Endothelial cell of umbilical vein (primary cell): ENCODE measurements at regions not wholly inside any gene's neighbourhood (a gene's known extent, or its start where the extent isn't known, plus 50 kb on each side); places are given as distances from the start of the nearest gene placed in this dataset.

Experiments
- BruUV-seq: library from RNA; stranded (reverse); fragments of 400-500 nt; replicated peaks from 2 replicates; lab custom pipeline; 2021; lab: Mats Ljungman, UMichigan
- CTCF ChIA-PET: fragments of 300-600, 350-600 bp; sonication (Branson Sonifier 250); formaldehyde crosslinking; loops from one replicate; lab custom pipeline; 2021; ENCODE audit warnings: antibody characterized with exemption, inconsistent platforms; lab: Charles Lee
- POLR2A ChIA-PET: fragments of 300-600, 350-600 bp; sonication (Branson Sonifier 250); formaldehyde crosslinking; loops from one replicate; lab custom pipeline; 2021; ENCODE audit warnings: antibody characterized with exemption, inconsistent platforms; lab: Charles Lee
- DNase-seq: peaks from one replicate; pipeline ENCODE4 v3.0.0-alpha.2; 2011; ENCODE audit warnings: low read depth, low spot score
- FAIRE-seq: peaks from 2 replicates; lab custom pipeline; 2011; peaks lifted over from hg19 to GRCh38; lab: Jason Lieb, UNC
- H2AFZ ChIP-seq: 2 replicates; pipeline ENCODE4 v1.6.0; 2012; ENCODE audit warnings: low read depth, low read length, control low read depth, inconsistent platforms
- H3K27ac ChIP-seq: 2 replicates; pipeline ENCODE4 v1.5.1; 2011; ENCODE audit warnings: low read depth, mild to moderate bottlenecking, control low read depth, low read length, moderate library complexity; ENCODE audit not compliant: insufficient read depth
- H3K27me3 ChIP-seq, 2 experiments: 2 replicates each; pipeline versions ENCODE4 v1.6.0 to v1.6.1; 2011; ENCODE audit warnings: low read length in 2 of 2, mixed read lengths in 1 of 2; ENCODE audit not compliant: control insufficient read depth in 2 of 2, insufficient read depth in 2 of 2
- H3K36me3 ChIP-seq, 2 experiments: 2 replicates in 1 of 2; 3 replicates in 1 of 2; pipeline ENCODE4 v1.5.1; 2011; ENCODE audit warnings: low read length in 2 of 2, mild to moderate bottlenecking in 1 of 2, moderate library complexity in 1 of 2; ENCODE audit not compliant: control insufficient read depth in 2 of 2, insufficient read depth in 2 of 2; ENCODE audit errors: extremely low read depth in 1 of 2
- H3K4me1 ChIP-seq: 3 replicates; pipeline ENCODE4 v1.5.1; 2011; ENCODE audit warnings: mild to moderate bottlenecking, low read length; ENCODE audit not compliant: control insufficient read depth, insufficient read depth; ENCODE audit errors: extremely low read depth
- H3K4me2 ChIP-seq: 2 replicates; pipeline ENCODE4 v1.6.1; 2011; ENCODE audit warnings: low read length, control low read depth, mixed read lengths; ENCODE audit not compliant: insufficient read depth
- H3K4me3 ChIP-seq, 3 experiments: fragments of 200-600 bp in 1 of 3; sonication (generic), shearing (Covaris generic) in 1 of 3; replicated peaks in 1 of 3; 2 replicates each; pipeline ENCODE4 v1.5.1; 2011 to 2016; ENCODE audit warnings: control low read depth in 3 of 3, low read length in 3 of 3, mild to moderate bottlenecking in 2 of 3, inconsistent platforms in 1 of 3, low read depth in 1 of 3, moderate library complexity in 1 of 3; ENCODE audit not compliant: insufficient read depth in 1 of 3
- H3K79me2 ChIP-seq: 2 replicates; pipeline ENCODE4 v1.6.0; 2012; ENCODE audit warnings: low read length, inconsistent platforms; ENCODE audit not compliant: control insufficient read depth, insufficient read depth
- H3K9ac ChIP-seq: replicated peaks from 2 replicates; pipeline ENCODE3; 2011; ENCODE audit warnings: low read length, control low read depth; ENCODE audit not compliant: insufficient read depth; ENCODE audit errors: extremely low read depth
- H3K9me1 ChIP-seq: replicated peaks from 3 replicates; pipeline ENCODE4 v1.6.0; 2011; ENCODE audit warnings: mild to moderate bottlenecking, low read length; ENCODE audit not compliant: control insufficient read depth, insufficient read depth; ENCODE audit errors: extremely low read depth
- H3K9me3 ChIP-seq: replicated peaks from 2 replicates; pipeline ENCODE4 v1.5.1; 2012; ENCODE audit warnings: low read length, inconsistent platforms; ENCODE audit not compliant: control insufficient read depth, insufficient read depth
- H4K20me1 ChIP-seq: replicated peaks from 2 replicates; pipeline ENCODE3; 2011; ENCODE audit warnings: mild to moderate bottlenecking, low read length; ENCODE audit not compliant: control insufficient read depth, insufficient read depth; ENCODE audit errors: extremely low read depth
- EZH2 ChIP-seq: IDR thresholded peaks from 2 replicates; pipeline ENCODE4 v1.6.1; 2012; ENCODE audit warnings: borderline replicate concordance, low read depth, mild to moderate bottlenecking, moderate library complexity, low read length, inconsistent platforms; ENCODE audit not compliant: severe bottlenecking
- FOS ChIP-seq: IDR thresholded peaks from 2 replicates; pipeline ENCODE4 v1.6.1; 2011; ENCODE audit warnings: mild to moderate bottlenecking, low read length, moderate library complexity, borderline replicate concordance; ENCODE audit not compliant: insufficient read depth
- MYC ChIP-seq: IDR thresholded peaks from one replicate; pipeline ENCODE4 v1.6.1; 2011; ENCODE audit warnings: mild to moderate bottlenecking, low read depth, low read length
- POLR2A ChIP-seq: IDR thresholded peaks from 2 replicates; pipeline ENCODE4 v1.6.1; 2012; ENCODE audit warnings: low read depth, mild to moderate bottlenecking, control low read depth, low read length
- dilution Hi-C: fragments of 300-500 bp; cut with MboI; formaldehyde crosslinking; loops from one replicate; pipeline ENCODE4 v1.15.0; 2019; ENCODE audit warnings: low sequenced_read_pairs; ENCODE audit not compliant: extremely low pct_ligation_motif_present
- intact Hi-C: fragments of 100-400 bp; cut with micrococcal nuclease; formaldehyde crosslinking; loops from one replicate; pipeline ENCODE4 v1.10.0; 2022
- TF ChIP-seq, protein P1 (sequence below), 2 donors: IDR thresholded peaks; 1 replicate in 1 of 2; 2 replicates in 1 of 2; pipeline ENCODE4 v1.5.1; 2011; ENCODE audit warnings: low read length in 2 of 2, mild to moderate bottlenecking in 2 of 2, moderate library complexity in 2 of 2, control low read depth in 1 of 2, inconsistent platforms in 1 of 2, low read depth in 1 of 2; ENCODE audit not compliant: insufficient read depth in 1 of 2; ENCODE audit errors: extremely low read depth in 1 of 2
- TF ChIP-seq, protein P2 (sequence below): IDR thresholded peaks from 2 replicates; pipeline ENCODE4 v1.6.1; 2011; ENCODE audit not compliant: insufficient read depth, insufficient read length

DNA sequence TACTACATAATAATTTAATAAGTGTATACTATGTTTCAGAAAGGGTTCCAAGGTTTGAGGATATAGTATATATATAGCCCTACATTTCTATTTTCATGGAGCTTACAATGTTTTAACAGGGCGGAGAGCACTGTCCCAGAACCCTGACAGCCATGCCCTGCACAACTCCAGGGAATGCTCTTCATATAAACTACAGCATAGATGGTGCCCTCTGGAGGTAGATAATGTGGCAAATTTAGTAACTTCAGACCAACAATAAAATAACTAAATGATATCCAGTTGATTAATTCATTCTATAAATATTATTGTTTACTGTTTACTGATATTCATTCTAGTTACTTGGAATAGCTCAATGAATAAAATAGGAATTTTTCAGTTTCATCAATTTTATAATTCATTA is 693.7 kb upstream of the CCDC179 start:
- intact Hi-C loops: no loop called here

More for the DNA sequence above, 693.7 kb upstream of the CCDC179 start:
- CTCF ChIA-PET: interaction anchor here (2.9 kb wide), 1 partner anchor 14 kb away, joined by 11 read pairs; no protein-coding TSS in a partner anchor
- Histone ChIP-seq H3K4me2 (no peak overlapping the region), H3K27me3 (no peaks in the 10 kb centered on the region), H3K36me3 (no peaks in the 10 kb centered on the region), H2AFZ (no peak overlapping the region), H3K27ac (peak overlapping the region; percentile 68), H4K20me1 (no peaks in the 10 kb centered on the region), H3K79me2 (no peaks in the 10 kb centered on the region), H3K9me3 (no peaks in the 10 kb centered on the region), H3K4me1 (peaks cover 10% of the 10 kb centered on the region), H3K9me1 (no peaks in the 10 kb centered on the region), H3K9ac (no peak overlapping the region), H3K4me3 (no peak overlapping the region)
- dilution Hi-C loops: no loop called here
- no peak for DNase-seq
- BruUV-seq: no TSS peak
- POLR2A ChIA-PET: no interaction called here
- FAIRE-seq: no peak
- TF ChIP-seq, protein P1, sequence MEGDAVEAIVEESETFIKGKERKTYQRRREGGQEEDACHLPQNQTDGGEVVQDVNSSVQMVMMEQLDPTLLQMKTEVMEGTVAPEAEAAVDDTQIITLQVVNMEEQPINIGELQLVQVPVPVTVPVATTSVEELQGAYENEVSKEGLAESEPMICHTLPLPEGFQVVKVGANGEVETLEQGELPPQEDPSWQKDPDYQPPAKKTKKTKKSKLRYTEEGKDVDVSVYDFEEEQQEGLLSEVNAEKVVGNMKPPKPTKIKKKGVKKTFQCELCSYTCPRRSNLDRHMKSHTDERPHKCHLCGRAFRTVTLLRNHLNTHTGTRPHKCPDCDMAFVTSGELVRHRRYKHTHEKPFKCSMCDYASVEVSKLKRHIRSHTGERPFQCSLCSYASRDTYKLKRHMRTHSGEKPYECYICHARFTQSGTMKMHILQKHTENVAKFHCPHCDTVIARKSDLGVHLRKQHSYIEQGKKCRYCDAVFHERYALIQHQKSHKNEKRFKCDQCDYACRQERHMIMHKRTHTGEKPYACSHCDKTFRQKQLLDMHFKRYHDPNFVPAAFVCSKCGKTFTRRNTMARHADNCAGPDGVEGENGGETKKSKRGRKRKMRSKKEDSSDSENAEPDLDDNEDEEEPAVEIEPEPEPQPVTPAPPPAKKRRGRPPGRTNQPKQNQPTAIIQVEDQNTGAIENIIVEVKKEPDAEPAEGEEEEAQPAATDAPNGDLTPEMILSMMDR (IDR thresholded peaks at IDR 0.05; ENCODE audit: extremely low read depth in 1 of 2, insufficient read depth in 1 of 2, low read depth in 1 of 2, low read length in 2 of 2): no peak
- TF ChIP-seq POLR2A (no peak), EZH2 (no peak), MYC (no peak), FOS (no peak)
- TF ChIP-seq, protein P2, sequence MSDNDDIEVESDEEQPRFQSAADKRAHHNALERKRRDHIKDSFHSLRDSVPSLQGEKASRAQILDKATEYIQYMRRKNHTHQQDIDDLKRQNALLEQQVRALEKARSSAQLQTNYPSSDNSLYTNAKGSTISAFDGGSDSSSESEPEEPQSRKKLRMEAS: no peak
